ENCODE measurements at regions not wholly inside any gene's neighbourhood (a gene's known extent, or its start where the extent isn't known, plus 50 kb on each side); places are given as distances from the start of the nearest gene placed in this dataset.

GRCh38 chr2:12941203-12941602 is 224.5 kb downstream of the TRIB2 start:
- Histone ChIP-seq H3K4me1 (ENCODE audit: insufficient read depth, low read length) (no peaks in the 10 kb centered on the region), H3K36me3 (ENCODE audit: insufficient read depth, low read length) (no peaks in the 10 kb centered on the region), H3K9ac (ENCODE audit: low read depth, low read length) (no peak overlapping the region), H3K9me3 (ENCODE audit: control insufficient read depth, insufficient read depth, low read length) (no peaks in the 10 kb centered on the region)

- H3K9me3 ChIP-seq (ENCODE audit: control insufficient read depth, insufficient read depth, low read length) = no peaks in the 10 kb centered on the region
- peaks cover 4% of the 10 kb centered on the region; the same call in 1 of the 2 replicates for H3K4me1 ChIP-seq (ENCODE audit: insufficient read depth, low read length)
- no peak overlapping the region for H3K9ac ChIP-seq (ENCODE audit: low read depth, low read length)
- H3K36me3 ChIP-seq (ENCODE audit: insufficient read depth, low read length) = no peaks in the 10 kb centered on the region
Observed at GRCh38 chr2:12948231-12948960, 231.7 kb downstream of the TRIB2 start.

- no peaks in the 10 kb centered on the region for H3K36me3 ChIP-seq (ENCODE audit: insufficient read depth, low read length)
- no peak overlapping the region for H3K9ac ChIP-seq (ENCODE audit: low read depth, low read length)
- no peaks in the 10 kb centered on the region for H3K9me3 ChIP-seq (ENCODE audit: control insufficient read depth, insufficient read depth, low read length)
- H3K4me1 ChIP-seq (ENCODE audit: insufficient read depth, low read length) = peaks cover 4% of the 10 kb centered on the region; the same call in 1 of the 2 replicates
Observed at GRCh38 chr2:12948961-12949353, 232.2 kb downstream of the TRIB2 start.

GRCh38 chr2:12949406-12949805 is 232.7 kb downstream of the TRIB2 start:
- peaks cover 4% of the 10 kb centered on the region; the same call in 1 of the 2 replicates for H3K4me1 ChIP-seq (ENCODE audit: insufficient read depth, low read length)
- H3K9me3 ChIP-seq (ENCODE audit: control insufficient read depth, insufficient read depth, low read length) = no peaks in the 10 kb centered on the region
- H3K36me3 ChIP-seq (ENCODE audit: insufficient read depth, low read length) = no peaks in the 10 kb centered on the region
- H3K9ac ChIP-seq (ENCODE audit: low read depth, low read length) = no peak overlapping the region

- no peaks in the 10 kb centered on the region for H3K36me3 ChIP-seq (ENCODE audit: insufficient read depth, low read length)
- H3K4me1 ChIP-seq (ENCODE audit: insufficient read depth, low read length) = peaks cover 4% of the 10 kb centered on the region; the same call in 1 of the 2 replicates
- no peaks in the 10 kb centered on the region for H3K9me3 ChIP-seq (ENCODE audit: control insufficient read depth, insufficient read depth, low read length)
- H3K9ac ChIP-seq (ENCODE audit: low read depth, low read length) = no peak overlapping the region
Observed at GRCh38 chr2:12950174-12950573, 233.4 kb downstream of the TRIB2 start.

- Histone ChIP-seq H3K4me1 (ENCODE audit: insufficient read depth, low read length) (peaks cover 4% of the 10 kb centered on the region; the same call in 1 of the 2 replicates), H3K9ac (ENCODE audit: low read depth, low read length) (no peak overlapping the region), H3K9me3 (ENCODE audit: control insufficient read depth, insufficient read depth, low read length) (no peaks in the 10 kb centered on the region), H3K36me3 (ENCODE audit: insufficient read depth, low read length) (no peaks in the 10 kb centered on the region)
Observed at GRCh38 chr2:12950957-12951656, 234.4 kb downstream of the TRIB2 start.

- no peaks in the 10 kb centered on the region for H3K9me3 ChIP-seq (ENCODE audit: control insufficient read depth, insufficient read depth, low read length)
- H3K9ac ChIP-seq (ENCODE audit: low read depth, low read length) = no peak overlapping the region
- H3K4me1 ChIP-seq (ENCODE audit: insufficient read depth, low read length) = peaks cover 4% of the 10 kb centered on the region; the same call in 1 of the 2 replicates
- H3K36me3 ChIP-seq (ENCODE audit: insufficient read depth, low read length) = no peaks in the 10 kb centered on the region
Observed at GRCh38 chr2:12951657-12951973, 234.9 kb downstream of the TRIB2 start.

GRCh38 chr2:12953596-12953995 is 236.9 kb downstream of the TRIB2 start:
- Histone ChIP-seq H3K36me3 (ENCODE audit: insufficient read depth, low read length) (no peaks in the 10 kb centered on the region), H3K4me1 (ENCODE audit: insufficient read depth, low read length) (peaks cover 4% of the 10 kb centered on the region; the same call in 1 of the 2 replicates), H3K9ac (ENCODE audit: low read depth, low read length) (no peak overlapping the region), H3K9me3 (ENCODE audit: control insufficient read depth, insufficient read depth, low read length) (no peaks in the 10 kb centered on the region)

- no peaks in the 10 kb centered on the region for H3K36me3 ChIP-seq (ENCODE audit: insufficient read depth, low read length)
- no peaks in the 10 kb centered on the region for H3K9me3 ChIP-seq (ENCODE audit: control insufficient read depth, insufficient read depth, low read length)
- no peak overlapping the region for H3K9ac ChIP-seq (ENCODE audit: low read depth, low read length)
- H3K4me1 ChIP-seq (ENCODE audit: insufficient read depth, low read length) = peaks cover 4% of the 10 kb centered on the region; the same call in 1 of the 2 replicates
Observed at GRCh38 chr2:12955864-12956263, 239.1 kb downstream of the TRIB2 start.

- Histone ChIP-seq H3K9ac (ENCODE audit: low read depth, low read length) (no peak overlapping the region), H3K4me1 (ENCODE audit: insufficient read depth, low read length) (no peaks in the 10 kb centered on the region), H3K9me3 (ENCODE audit: control insufficient read depth, insufficient read depth, low read length) (no peaks in the 10 kb centered on the region), H3K36me3 (ENCODE audit: insufficient read depth, low read length) (no peaks in the 10 kb centered on the region)
Observed at GRCh38 chr2:12957251-12957650, 240.5 kb downstream of the TRIB2 start.

GRCh38 chr2:12959935-12960334 is 243.2 kb downstream of the TRIB2 start:
- Histone ChIP-seq H3K36me3 (ENCODE audit: insufficient read depth, low read length) (no peaks in the 10 kb centered on the region), H3K4me1 (ENCODE audit: insufficient read depth, low read length) (no peaks in the 10 kb centered on the region), H3K9ac (ENCODE audit: low read depth, low read length) (no peak overlapping the region), H3K9me3 (ENCODE audit: control insufficient read depth, insufficient read depth, low read length) (no peaks in the 10 kb centered on the region)

GRCh38 chr2:12960671-12961070 is 243.9 kb downstream of the TRIB2 start:
- no peaks in the 10 kb centered on the region for H3K36me3 ChIP-seq (ENCODE audit: insufficient read depth, low read length)
- H3K9ac ChIP-seq (ENCODE audit: low read depth, low read length) = no peak overlapping the region
- no peaks in the 10 kb centered on the region; the same call in 1 of the 2 replicates for H3K4me1 ChIP-seq (ENCODE audit: insufficient read depth, low read length)
- H3K9me3 ChIP-seq (ENCODE audit: control insufficient read depth, insufficient read depth, low read length) = no peaks in the 10 kb centered on the region

- H3K4me1 ChIP-seq (ENCODE audit: insufficient read depth, low read length) = no peaks in the 10 kb centered on the region; the same call in 1 of the 2 replicates
- H3K9ac ChIP-seq (ENCODE audit: low read depth, low read length) = no peak overlapping the region
- H3K36me3 ChIP-seq (ENCODE audit: insufficient read depth, low read length) = no peaks in the 10 kb centered on the region
- H3K9me3 ChIP-seq (ENCODE audit: control insufficient read depth, insufficient read depth, low read length) = peaks cover 4% of the 10 kb centered on the region; the same call in 1 of the 2 replicates
Observed at GRCh38 chr2:12964904-12965539, 248.3 kb downstream of the TRIB2 start.

- no peaks in the 10 kb centered on the region for H3K36me3 ChIP-seq (ENCODE audit: insufficient read depth, low read length)
- H3K4me1 ChIP-seq (ENCODE audit: insufficient read depth, low read length) = no peaks in the 10 kb centered on the region; the same call in 1 of the 2 replicates
- H3K9me3 ChIP-seq (ENCODE audit: control insufficient read depth, insufficient read depth, low read length) = peaks cover 4% of the 10 kb centered on the region; the same call in 1 of the 2 replicates
- H3K9ac ChIP-seq (ENCODE audit: low read depth, low read length) = no peak overlapping the region
Observed at GRCh38 chr2:12965540-12966269, 249.0 kb downstream of the TRIB2 start.
